ENCODE measurements at regions not wholly inside any gene's neighbourhood (a gene's known extent, or its start where the extent isn't known, plus 50 kb on each side); places are given as distances from the start of the nearest gene placed in this dataset.

GRCh38 chr13:50290186-50290585 lies 274.9 kb downstream of the KCNRG start:
- POLR2A ChIA-PET (ENCODE audit: unreplicated experiment): no interaction called here
- TF ChIP-seq RAD21 (IDR thresholded peaks at IDR 0.05; ENCODE audit: low read length) (no peak), POLR2A (IDR thresholded peaks at IDR 0.05; ENCODE audit: low read depth, low read length) (no peak), MAFK (IDR thresholded peaks at IDR 0.05; ENCODE audit: low read depth, low read length) (no peak), NFE2L2 (IDR thresholded peaks at IDR 0.05; ENCODE audit: low read depth, low read length) (no peak), CHD1 (IDR thresholded peaks at IDR 0.05; ENCODE audit: low read depth, low read length) (no peak), RFX5 (IDR thresholded peaks at IDR 0.05; ENCODE audit: low read depth, low read length) (no peak), MAZ (IDR thresholded peaks at IDR 0.05; ENCODE audit: borderline replicate concordance, low read depth, low read length) (no peak), ELK1 (IDR thresholded peaks at IDR 0.05; ENCODE audit: borderline replicate concordance, low read depth, low read length) (no peak), CTCF (conservative IDR thresholded peaks at IDR 0.05; ENCODE audit: low read depth, low read length) (no peak), RCOR1 (IDR thresholded peaks at IDR 0.05; ENCODE audit: insufficient replicate concordance, low read length) (no peak), BHLHE40 (IDR thresholded peaks at IDR 0.05; ENCODE audit: low read depth, low read length) (no peak), MXI1 (IDR thresholded peaks at IDR 0.05; ENCODE audit: borderline replicate concordance, low read depth, low read length) (no peak), FOS (IDR thresholded peaks at IDR 0.05; ENCODE audit: low read depth, low read length) (no peak), USF2 (IDR thresholded peaks at IDR 0.05; ENCODE audit: low read depth, low read length) (no peak), CEBPB (IDR thresholded peaks at IDR 0.05; ENCODE audit: low read depth, low read length) (no peak), SMC3 (IDR thresholded peaks at IDR 0.05; ENCODE audit: low read depth, low read length) (no peak)
- Histone ChIP-seq H3K27ac (ENCODE audit: insufficient read depth, low read length) (no peak overlapping the region), H3K14ac (replicated peaks; ENCODE audit: low read depth, low read length) (no peak overlapping the region), H3K4ac (ENCODE audit: low read depth, low read length) (no peak overlapping the region), H3K9me1 (ENCODE audit: insufficient read depth, low read length) (no peaks in the 10 kb centered on the region), H3K27me3 (ENCODE audit: control insufficient read depth, insufficient read depth, low read length) (peaks cover 12% of the 10 kb centered on the region), H4K8ac (ENCODE audit: low read depth in 2 of 2, low read length in 2 of 2) (no peak overlapping the region), H4K5ac (ENCODE audit: low read depth, low read length) (no peak overlapping the region), H3K4me3 (ENCODE audit: insufficient read depth, low read depth, low read length) (no peak overlapping the region), H4K91ac (ENCODE audit: insufficient read depth, low read depth, low read length) (no peak overlapping the region), H3K79me1 (ENCODE audit: low read depth in 1 of 2, low read length in 2 of 2) (no peaks in the 10 kb centered on the region), H3K56ac (ENCODE audit: extremely low read depth, insufficient read depth, low read length) (no peak overlapping the region), H3K4me1 (ENCODE audit: control insufficient read depth, insufficient read depth, low read length) (no peaks in the 10 kb centered on the region), H3K36me3 (ENCODE audit: control insufficient read depth, insufficient read depth, low read length) (no peaks in the 10 kb centered on the region), H3K18ac (ENCODE audit: low read depth, low read length) (no peak overlapping the region), H2BK20ac (ENCODE audit: low read depth, low read length) (no peak overlapping the region), H3K9ac (ENCODE audit: low read depth, low read length) (no peak overlapping the region), H2AK9ac (replicated peaks; ENCODE audit: low read depth, low read length, poor library complexity) (no peak overlapping the region), H2AK5ac (ENCODE audit: low read depth, low read length) (no peak overlapping the region), H2AFZ (replicated peaks; ENCODE audit: low read length, poor library complexity) (no peak overlapping the region), H2BK15ac (ENCODE audit: low read depth, low read length) (no peak overlapping the region), H2BK5ac (ENCODE audit: low read depth, low read length, poor library complexity, severe bottlenecking) (no peak overlapping the region), H2BK120ac (ENCODE audit: low read depth, low read length) (no peak overlapping the region), H3K9me3 (ENCODE audit: control insufficient read depth, insufficient read depth, low read length) (0 out of 2 replicates have a peak, but pooled peaks cover 2% of the 10 kb centered on the region), H3K4me2 (ENCODE audit: low read depth, low read length) (no peak overlapping the region), H3K23ac (ENCODE audit: low read depth, low read length) (no peak overlapping the region), H4K20me1 (ENCODE audit: insufficient read depth, low read length) (no peaks in the 10 kb centered on the region)
- in situ Hi-C loops (cut with MboI; ENCODE audit: low sequenced_read_pairs) (no loop called here), dilution Hi-C loops (cut with HindIII; ENCODE audit: low sequenced_read_pairs, unreplicated experiment) (no loop called here), intact Hi-C loops (cut with micrococcal nuclease) (no loop called here)
- CTCF ChIA-PET: no interaction called here
- ATAC-seq (ENCODE audit: low read depth) (no peak), DNase-seq (no peak)
- no CpG with 5 or more reads among the region's 1 CpG for whole genome bisulfite sequencing, 2 experiments (ENCODE audit: extremely low coverage in 2 of 2, insufficient read length in 1 of 2)
- no TSS peak for BruUV-seq (replicated peaks)
